IMR-90 (cell line): ENCODE measurements at regions not wholly inside any gene's neighbourhood (a gene's known extent, or its start where the extent isn't known, plus 50 kb on each side); places are given as distances from the start of the nearest gene placed in this dataset.

Source experiments
- CTCF ChIP-seq: conservative IDR thresholded peaks from 2 replicates; pipeline ENCODE4 v1.5.1; 2012; ENCODE audit warnings: mild to moderate bottlenecking, low read depth, low read length, improper control_type of control experiment
- POLR2A ChIP-seq: IDR thresholded peaks from 2 replicates; pipeline ENCODE4 v1.6.1; 2012; ENCODE audit warnings: mild to moderate bottlenecking, low read depth, low read length

- TF ChIP-seq CTCF (no peak), POLR2A (no peak)
These were observed 51.0 kb upstream of the MSMB start for GRCh38 chr10:46096909-46097575.
